Fibroblast of peridontal ligament (primary cell): ENCODE measurements at regions not wholly inside any gene's neighbourhood (a gene's known extent, or its start where the extent isn't known, plus 50 kb on each side); places are given as distances from the start of the nearest gene placed in this dataset.

Experiments
- DNase-seq: peaks from one replicate; pipeline ENCODE4 v3.0.0-alpha.2; 2010; ENCODE audit errors: extremely low read depth

GRCh38 chr2:147468349-147468748, 376.5 kb upstream of the ACVR2A start:
- DNase-seq, result no peak

DNA sequence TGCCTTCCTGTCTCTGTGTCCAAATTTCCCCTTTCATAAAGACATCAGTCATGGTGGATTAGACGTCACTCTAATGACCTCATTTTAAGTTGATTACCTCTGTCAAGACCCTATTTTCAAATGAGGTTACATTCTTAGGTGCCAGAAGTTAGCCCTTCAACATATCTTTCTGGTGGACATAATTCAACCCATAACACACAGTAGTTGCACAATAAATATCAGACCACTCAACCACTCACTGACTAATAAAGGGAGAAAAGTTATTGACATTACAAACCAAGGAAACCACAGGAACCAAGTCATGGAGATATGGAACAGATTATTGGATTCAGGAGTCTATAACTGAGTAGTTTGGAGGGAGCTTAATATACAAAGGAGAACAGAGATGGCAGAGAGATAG, 377.4 kb upstream of the ACVR2A start:
- no peak for DNase-seq

- no peak for DNase-seq
These were observed 380.0 kb upstream of the ACVR2A start for GRCh38 chr2:147464737-147465357.

GRCh38 chr2:147463881-147464520, 380.8 kb upstream of the ACVR2A start:
- no peak for DNase-seq

GRCh38 chr2:147460155-147460554, 384.7 kb upstream of the ACVR2A start:
- DNase-seq, result peak; percentile 10

DNA sequence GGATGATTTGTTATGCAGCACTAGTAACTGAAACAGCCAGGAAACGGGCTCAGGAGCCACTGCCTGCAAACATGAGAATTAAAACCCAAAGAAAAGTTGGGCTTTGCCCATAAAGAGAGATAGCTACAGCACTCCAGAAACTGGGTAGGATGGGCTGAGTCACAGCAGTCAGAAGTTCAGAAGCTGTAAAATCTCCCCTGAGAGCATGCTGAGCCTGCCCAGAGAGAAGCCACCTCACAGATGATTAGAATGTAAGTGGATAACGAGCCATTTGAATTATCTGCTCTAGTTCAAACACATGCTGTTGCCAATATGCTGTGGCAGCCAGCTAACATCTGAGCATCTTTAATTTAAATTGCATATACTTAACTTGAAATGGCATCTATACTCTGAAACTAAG, 388.1 kb upstream of the ACVR2A start:
- no peak for DNase-seq

GRCh38 chr2:147451902-147452515, 392.8 kb upstream of the ACVR2A start:
- no peak for DNase-seq

GRCh38 chr2:147450661-147451510, 393.9 kb upstream of the ACVR2A start:
- DNase-seq, result no peak

DNA sequence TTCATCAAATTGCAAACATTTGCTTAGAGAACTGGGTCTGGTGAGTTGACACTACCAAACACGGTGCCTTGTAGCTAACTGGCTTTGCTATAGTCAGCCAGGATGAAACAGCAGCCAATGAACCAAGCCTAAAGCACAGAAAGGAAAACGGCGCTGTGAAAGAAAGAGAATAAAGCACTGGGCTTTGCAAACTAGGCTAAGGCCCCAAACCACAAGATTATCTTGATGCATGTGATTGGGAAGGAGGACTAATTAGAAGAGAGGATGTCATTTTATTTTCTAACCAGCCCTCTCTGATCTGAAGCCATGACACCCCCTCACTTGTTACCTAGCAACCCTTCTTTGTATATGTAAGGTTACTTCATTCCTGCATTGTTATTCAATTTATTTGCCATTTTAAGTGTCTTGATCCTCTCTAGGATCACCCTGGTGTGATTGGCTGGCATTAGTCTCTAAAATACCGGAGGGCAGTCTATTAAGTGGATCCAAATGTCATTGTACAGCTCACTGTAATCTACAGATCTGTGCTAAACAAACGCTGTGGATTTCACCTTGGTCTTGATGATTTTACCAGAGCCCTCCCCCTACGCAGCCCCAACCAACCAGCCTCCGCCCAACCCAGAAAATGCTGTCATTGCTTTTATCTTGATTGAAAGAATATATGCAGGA, 395.4 kb upstream of the ACVR2A start:
- DNase-seq, result no peak

DNA sequence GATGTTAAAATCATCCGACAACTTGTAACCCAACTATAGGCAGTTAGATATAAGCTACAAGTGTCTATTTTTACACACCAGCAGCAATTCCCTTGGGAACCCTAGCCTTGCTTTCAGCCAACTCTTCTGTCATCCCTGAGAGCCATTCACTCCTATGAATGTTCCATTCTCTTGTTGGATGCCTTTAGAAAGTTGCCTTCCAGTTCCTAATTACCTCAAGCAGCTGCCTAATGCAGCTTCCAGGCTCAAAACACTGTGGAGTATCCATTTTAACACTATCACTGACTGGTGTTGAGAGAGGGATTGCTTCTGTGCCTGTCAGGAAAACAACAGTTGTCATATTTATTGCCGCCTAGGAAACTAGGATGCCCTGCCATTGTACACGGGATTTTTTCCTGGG, 402.0 kb upstream of the ACVR2A start:
- no peak for DNase-seq

GRCh38 chr2:147441182-147441581, 403.6 kb upstream of the ACVR2A start:
- DNase-seq, result no peak

- no peak for DNase-seq
These were observed 404.1 kb upstream of the ACVR2A start for GRCh38 chr2:147440734-147441133.

GRCh38 chr2:147439986-147440385, 404.8 kb upstream of the ACVR2A start:
- DNase-seq, result no peak

GRCh38 chr2:147438882-147439281, 405.9 kb upstream of the ACVR2A start:
- no peak for DNase-seq

DNA sequence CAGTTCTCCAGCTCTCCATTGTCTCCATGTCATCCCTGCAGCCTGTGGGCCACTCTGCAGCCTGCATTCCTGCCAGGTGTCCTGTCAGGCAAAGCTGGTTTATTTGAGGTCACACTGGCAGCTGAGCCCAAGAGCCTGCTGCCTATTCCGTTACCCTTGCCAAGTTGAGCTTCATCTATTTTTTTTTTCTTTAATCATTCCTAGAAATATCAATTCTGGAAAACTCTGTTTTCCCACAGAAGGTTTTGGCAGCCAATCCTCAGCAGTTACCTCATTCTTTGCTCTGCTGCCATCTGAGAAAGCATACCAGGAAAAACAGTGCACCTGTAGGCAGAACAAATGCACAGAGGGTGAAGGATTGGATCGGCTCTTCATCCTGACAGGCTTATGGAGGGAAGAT, 411.0 kb upstream of the ACVR2A start:
- DNase-seq, result no peak

DNA sequence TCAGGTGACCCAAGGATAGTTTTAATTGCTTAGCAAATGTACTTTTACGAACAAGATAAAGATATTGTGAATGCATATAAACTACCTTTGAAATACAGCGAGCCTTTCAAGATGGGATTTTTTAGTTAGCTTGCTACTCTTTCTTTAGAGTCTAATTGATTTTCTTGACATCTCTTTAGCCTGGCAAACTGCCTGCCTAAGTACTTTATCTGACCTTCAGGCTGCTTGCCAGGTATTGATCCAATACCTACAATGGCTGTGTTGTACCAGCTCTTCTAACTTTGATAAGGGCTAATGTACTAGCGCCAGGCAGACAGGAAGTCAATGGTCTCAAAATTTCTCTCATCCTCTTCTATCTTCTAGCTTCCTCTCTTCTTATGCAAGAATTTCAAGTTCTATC, 414.4 kb upstream of the ACVR2A start:
- no peak for DNase-seq

DNA sequence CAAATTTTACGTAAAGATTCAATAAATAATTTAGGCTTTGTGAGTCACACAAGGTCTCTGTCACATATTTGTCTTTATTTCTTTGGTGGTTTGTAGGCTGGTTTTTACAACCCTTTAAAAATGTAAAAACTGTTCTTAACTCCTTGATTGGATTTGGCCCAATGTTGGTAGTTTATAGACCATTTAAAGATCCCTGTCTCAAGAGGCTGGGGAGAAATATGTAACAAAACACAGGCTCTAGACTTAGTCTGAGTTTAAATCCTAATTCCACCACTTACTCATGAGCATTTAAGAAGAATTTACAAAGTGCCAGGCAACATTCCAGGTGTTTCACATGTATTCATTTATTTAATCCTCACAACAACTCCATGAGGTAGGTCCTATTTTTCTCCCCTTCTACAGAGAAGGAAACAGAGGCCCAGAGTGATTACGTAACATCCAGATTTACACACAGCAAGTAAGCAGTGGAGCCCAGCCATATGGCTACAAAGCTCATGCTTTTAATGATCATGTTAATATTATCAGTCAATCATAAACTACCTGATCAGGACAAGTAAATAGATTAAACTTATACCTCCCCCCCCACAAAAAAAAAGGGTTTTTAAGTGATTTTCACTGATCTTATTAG, 416.6 kb upstream of the ACVR2A start:
- DNase-seq, result no peak

DNA sequence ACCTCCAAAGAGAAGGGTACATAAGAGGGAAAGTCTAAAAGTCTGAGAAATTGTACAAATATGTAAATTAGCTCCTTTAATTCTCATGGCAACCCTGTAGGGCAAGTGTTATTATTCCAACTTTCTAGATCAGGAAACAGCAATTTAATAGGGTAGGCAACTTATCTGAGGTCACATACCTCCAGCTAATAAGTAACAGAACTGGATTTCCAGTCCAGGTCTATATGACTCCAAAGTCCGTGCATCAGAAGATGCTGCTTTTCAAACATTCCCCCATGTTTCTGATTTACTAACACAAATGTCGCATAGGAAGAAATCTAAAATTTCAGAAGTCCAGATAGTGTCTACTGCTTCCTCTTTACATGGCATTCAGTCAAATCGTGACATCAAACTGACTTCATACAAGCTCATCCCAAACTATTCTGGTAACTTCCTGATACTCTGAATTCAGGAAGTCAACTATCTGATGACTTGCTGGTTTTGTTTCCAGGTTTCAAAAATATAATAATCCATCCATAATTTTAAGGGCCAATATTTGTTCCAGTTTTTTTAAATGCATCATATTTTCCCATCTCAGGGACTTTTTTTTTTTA, 419.3 kb upstream of the ACVR2A start:
- DNase-seq, result no peak

- DNase-seq, result no peak
These were observed 420.1 kb upstream of the ACVR2A start for GRCh38 chr2:147424766-147425165.

DNA sequence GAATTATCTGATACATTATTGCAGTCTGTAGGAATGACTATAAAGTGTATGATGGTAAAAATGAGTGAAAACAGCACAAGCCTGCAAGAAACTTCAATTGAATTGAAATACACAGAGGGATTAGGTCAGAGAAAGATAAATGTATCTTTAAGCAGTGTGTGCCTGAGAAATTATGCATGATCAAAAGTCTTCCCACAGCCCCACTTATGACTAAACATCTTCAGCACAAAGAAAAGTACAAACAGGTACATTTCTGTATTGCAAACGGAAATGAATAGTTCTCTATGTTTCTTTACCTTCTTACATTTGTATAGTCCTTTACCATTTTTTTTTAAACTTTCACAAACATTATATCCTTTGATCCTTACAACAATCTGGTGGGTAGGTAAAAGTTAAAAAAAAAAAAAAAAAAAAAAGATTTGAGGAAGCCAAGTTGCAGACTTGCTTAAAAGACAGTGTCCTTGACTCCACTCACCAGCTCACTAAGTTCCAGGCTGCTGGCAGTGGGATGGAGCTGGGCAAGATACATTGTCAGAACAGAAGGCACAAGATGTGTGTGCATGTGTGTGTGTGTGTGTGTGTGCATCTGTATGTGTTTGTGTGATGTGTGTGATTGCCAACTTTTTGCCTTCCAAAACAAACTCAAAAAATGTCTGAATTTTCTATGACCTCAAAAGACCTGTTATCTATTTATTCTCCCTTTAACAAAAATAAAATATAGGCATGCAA, 423.7 kb upstream of the ACVR2A start:
- DNase-seq, result no peak
